Mammary epithelial cell (primary cell): ENCODE measurements at regions not wholly inside any gene's neighbourhood (a gene's known extent, or its start where the extent isn't known, plus 50 kb on each side); places are given as distances from the start of the nearest gene placed in this dataset.

Source experiments
- EZH2 ChIP-seq: IDR thresholded peaks from 2 replicates; pipeline ENCODE4 v1.6.1; 2012; ENCODE audit warnings: low read length, inconsistent platforms, borderline replicate concordance
- TF ChIP-seq, protein P1 (sequence below), 2 donors: IDR thresholded peaks in 1 of 2; conservative IDR thresholded peaks in 1 of 2; 2 replicates each; pipeline ENCODE4 v1.5.1; 2011 to 2012; ENCODE audit warnings: inconsistent platforms in 2 of 2, low read length in 2 of 2, mild to moderate bottlenecking in 2 of 2, control low read depth in 1 of 2, low read depth in 1 of 2; ENCODE audit not compliant: insufficient read depth in 1 of 2; ENCODE audit errors: extremely low read depth in 1 of 2

DNA sequence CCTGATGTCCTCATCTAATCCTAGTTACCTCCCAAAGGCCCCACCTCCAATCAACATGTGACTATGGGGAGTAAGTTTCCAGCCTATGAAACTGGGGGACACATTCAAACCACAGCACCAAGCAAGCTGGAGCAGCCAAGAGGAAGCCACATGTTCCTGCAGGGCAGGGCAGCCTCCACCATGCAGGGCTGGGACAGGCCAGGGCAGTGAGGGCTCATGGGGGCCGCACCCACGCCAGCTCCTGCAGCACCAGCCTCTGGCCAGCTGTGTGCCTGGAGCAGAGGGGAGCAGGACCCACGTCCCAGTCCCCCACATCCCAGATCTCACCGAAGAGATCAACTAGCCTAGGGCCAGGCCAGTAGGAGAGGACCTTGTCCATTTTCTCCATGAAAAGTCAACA, 85.9 kb upstream of the INSIG1 start:
- TF ChIP-seq, protein P1, sequence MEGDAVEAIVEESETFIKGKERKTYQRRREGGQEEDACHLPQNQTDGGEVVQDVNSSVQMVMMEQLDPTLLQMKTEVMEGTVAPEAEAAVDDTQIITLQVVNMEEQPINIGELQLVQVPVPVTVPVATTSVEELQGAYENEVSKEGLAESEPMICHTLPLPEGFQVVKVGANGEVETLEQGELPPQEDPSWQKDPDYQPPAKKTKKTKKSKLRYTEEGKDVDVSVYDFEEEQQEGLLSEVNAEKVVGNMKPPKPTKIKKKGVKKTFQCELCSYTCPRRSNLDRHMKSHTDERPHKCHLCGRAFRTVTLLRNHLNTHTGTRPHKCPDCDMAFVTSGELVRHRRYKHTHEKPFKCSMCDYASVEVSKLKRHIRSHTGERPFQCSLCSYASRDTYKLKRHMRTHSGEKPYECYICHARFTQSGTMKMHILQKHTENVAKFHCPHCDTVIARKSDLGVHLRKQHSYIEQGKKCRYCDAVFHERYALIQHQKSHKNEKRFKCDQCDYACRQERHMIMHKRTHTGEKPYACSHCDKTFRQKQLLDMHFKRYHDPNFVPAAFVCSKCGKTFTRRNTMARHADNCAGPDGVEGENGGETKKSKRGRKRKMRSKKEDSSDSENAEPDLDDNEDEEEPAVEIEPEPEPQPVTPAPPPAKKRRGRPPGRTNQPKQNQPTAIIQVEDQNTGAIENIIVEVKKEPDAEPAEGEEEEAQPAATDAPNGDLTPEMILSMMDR (conservative IDR thresholded peaks at IDR 0.05 in 1 of 2, IDR thresholded peaks at IDR 0.05 in 1 of 2; ENCODE audit: extremely low read depth in 1 of 2, insufficient read depth in 1 of 2, low read depth in 1 of 2, low read length in 2 of 2) = no peak
- TF ChIP-seq EZH2 = no peak
